H9 (cell line): ENCODE measurements at regions not wholly inside any gene's neighbourhood (a gene's known extent, or its start where the extent isn't known, plus 50 kb on each side); places are given as distances from the start of the nearest gene placed in this dataset.

Experiments used
- DNase-seq: peaks from one replicate; pipeline ENCODE4 v3.0.0-alpha.2; 2017
- H2AFZ ChIP-seq: one replicate; pipeline ENCODE4 v1.6.1; 2013; ENCODE audit warnings: mild to moderate bottlenecking, low read length, control low read depth, moderate library complexity
- H2AK5ac ChIP-seq: 2 replicates; pipeline ENCODE4 v1.6.1; 2013; ENCODE audit warnings: low read length, control low read depth, mixed read lengths; ENCODE audit not compliant: insufficient read length
- H2BK120ac ChIP-seq: one replicate; pipeline ENCODE4 v1.6.1; 2013; ENCODE audit warnings: low read depth, mild to moderate bottlenecking, low read length, control low read depth, inconsistent platforms; ENCODE audit not compliant: poor library complexity, severe bottlenecking
- H2BK12ac ChIP-seq: 2 replicates; pipeline ENCODE4 v1.6.1; 2013; ENCODE audit warnings: low read length, control low read depth, mixed read lengths, low read depth; ENCODE audit not compliant: insufficient read length
- H2BK15ac ChIP-seq: 2 replicates; pipeline ENCODE4 v1.6.1; 2013; ENCODE audit warnings: low read depth, low read length, control low read depth
- H2BK20ac ChIP-seq: one replicate; pipeline ENCODE4 v1.6.1; 2013; ENCODE audit warnings: low read depth, mild to moderate bottlenecking, low read length, control low read depth, inconsistent platforms; ENCODE audit not compliant: poor library complexity, severe bottlenecking
- H2BK5ac ChIP-seq: 2 replicates; pipeline ENCODE4 v1.6.1; 2013; ENCODE audit warnings: low read length, control low read depth, mixed read lengths; ENCODE audit not compliant: insufficient read length
- H3K14ac ChIP-seq: 2 replicates; pipeline ENCODE4 v1.6.1; 2013; ENCODE audit warnings: low read length, control low read depth; ENCODE audit not compliant: insufficient read depth
- H3K18ac ChIP-seq: 2 replicates; pipeline ENCODE4 v1.6.1; 2013; ENCODE audit warnings: low read depth, mild to moderate bottlenecking, mixed read lengths, low read length, control low read depth; ENCODE audit not compliant: insufficient read length
- H3K23ac ChIP-seq: 2 replicates; pipeline ENCODE4 v1.6.1; 2013; ENCODE audit warnings: low read length, control low read depth, mixed read lengths, low read depth; ENCODE audit not compliant: insufficient read length
- H3K23me2 ChIP-seq: 2 replicates; pipeline ENCODE4 v1.6.1; 2013; ENCODE audit warnings: low read depth, mild to moderate bottlenecking, mixed read lengths, low read length, control low read depth; ENCODE audit not compliant: insufficient read length, poor library complexity, severe bottlenecking
- H3K27ac ChIP-seq: 2 replicates; pipeline ENCODE4 v1.5.1; 2013; ENCODE audit warnings: low read length, control low read depth, mixed read lengths, low read depth; ENCODE audit not compliant: insufficient read length
- H3K27me3 ChIP-seq: 2 replicates; pipeline ENCODE4 v1.6.1; 2013; ENCODE audit warnings: low read length, control low read depth, inconsistent platforms; ENCODE audit not compliant: insufficient read depth
- H3K4ac ChIP-seq: 2 replicates; pipeline ENCODE4 v1.6.1; 2013; ENCODE audit warnings: low read depth, mild to moderate bottlenecking, control low read depth, inconsistent platforms, low read length, moderate library complexity
- H3K4me1 ChIP-seq: 2 replicates; pipeline ENCODE4 v1.6.1; 2013; ENCODE audit warnings: low read length, control low read depth, inconsistent platforms; ENCODE audit not compliant: insufficient read depth
- H3K4me2 ChIP-seq: 2 replicates; pipeline ENCODE4 v1.6.1; 2013; ENCODE audit warnings: low read length, control low read depth, mixed read lengths; ENCODE audit not compliant: insufficient read length, insufficient read depth
- H3K56ac ChIP-seq: 2 replicates; pipeline ENCODE4 v1.6.1; 2013; ENCODE audit warnings: low read depth, mild to moderate bottlenecking, mixed read lengths, low read length, control low read depth; ENCODE audit not compliant: insufficient read length
- H3K79me1 ChIP-seq: 2 replicates; pipeline ENCODE4 v1.6.1; 2013; ENCODE audit warnings: low read depth, mild to moderate bottlenecking, moderate library complexity, low read length, control low read depth, inconsistent platforms; ENCODE audit not compliant: insufficient read depth, poor library complexity, severe bottlenecking
- H3K79me2 ChIP-seq: 2 replicates; pipeline ENCODE4 v1.6.1; 2013; ENCODE audit warnings: low read length, control low read depth, inconsistent platforms; ENCODE audit not compliant: insufficient read depth
- H3K9ac ChIP-seq: 2 replicates; pipeline ENCODE4 v1.6.1; 2013; ENCODE audit warnings: low read length, control low read depth, mixed read lengths; ENCODE audit not compliant: insufficient read length; ENCODE audit errors: extremely low read depth
- H3K9me3 ChIP-seq: one replicate; pipeline ENCODE4 v1.6.1; 2013; ENCODE audit warnings: low read depth, low read length, inconsistent platforms; ENCODE audit not compliant: control insufficient read depth
- H3T11ph ChIP-seq: one replicate; pipeline ENCODE4 v1.6.1; 2013; ENCODE audit warnings: mild to moderate bottlenecking, low read length, control low read depth, inconsistent platforms
- H4K20me1 ChIP-seq: one replicate; pipeline ENCODE4 v1.6.1; 2013; ENCODE audit not compliant: control insufficient read depth, insufficient read length, insufficient read depth
- H4K5ac ChIP-seq: 2 replicates; pipeline ENCODE4 v1.6.1; 2013; ENCODE audit warnings: low read depth, mild to moderate bottlenecking, mixed read lengths, low read length, control low read depth; ENCODE audit not compliant: insufficient read length
- H4K8ac ChIP-seq: replicated peaks from 2 replicates; pipeline ENCODE4 v1.6.1; 2013; ENCODE audit warnings: low read length, control low read depth, mixed read lengths, low read depth; ENCODE audit not compliant: insufficient read length
- H4K91ac ChIP-seq: 2 replicates; pipeline ENCODE4 v1.6.1; 2013; ENCODE audit warnings: low read depth, mild to moderate bottlenecking, moderate library complexity, mixed read lengths, low read length, control low read depth; ENCODE audit not compliant: insufficient read length
- H3K27ac Mint-ChIP-seq, 3 experiments: 2 replicates in 2 of 3; 3 replicates in 1 of 3; pipeline ENCODE4 v1.8.0; 2020 to 2021; ENCODE audit warnings: mixed read lengths in 3 of 3, mild to moderate bottlenecking in 1 of 3, moderate library complexity in 1 of 3
- H3K27me3 Mint-ChIP-seq: 2 replicates; pipeline ENCODE4 v1.8.0; 2021; ENCODE audit warnings: low read depth, mild to moderate bottlenecking, moderate library complexity, mixed read lengths
- H3K36me3 Mint-ChIP-seq, 3 experiments: 2 replicates in 2 of 3; 3 replicates in 1 of 3; pipeline ENCODE4 v1.8.0; 2020 to 2021; ENCODE audit warnings: low read depth in 3 of 3, mixed read lengths in 3 of 3; ENCODE audit not compliant: insufficient read depth in 1 of 3
- H3K4me1 Mint-ChIP-seq, 2 experiments: 2 replicates each; pipeline ENCODE4 v1.8.0; 2020; ENCODE audit warnings: mixed read lengths in 2 of 2
- H3K4me3 Mint-ChIP-seq, 2 experiments: 2 replicates in 1 of 2; 3 replicates in 1 of 2; pipeline ENCODE4 v1.8.0; 2020 to 2021; ENCODE audit warnings: mild to moderate bottlenecking in 2 of 2, mixed read lengths in 2 of 2, moderate library complexity in 1 of 2
- H3K9me3 Mint-ChIP-seq, 2 experiments: 2 replicates in 1 of 2; 3 replicates in 1 of 2; pipeline ENCODE4 v1.8.0; 2020; ENCODE audit warnings: mild to moderate bottlenecking in 2 of 2, mixed read lengths in 2 of 2, moderate library complexity in 1 of 2
- WGBS: extraction: QIAGEN DNeasy Blood & Tissue Kit; methylation state at CpG from one replicate; pipeline ENCODE4 v1.1.7; 2013; ENCODE audit warnings: missing lambda C conversion rate, low lambda C conversion rate, mixed read lengths; ENCODE audit not compliant: insufficient read length; ENCODE audit errors: extremely low coverage; 5-methylcytosine and 5-hydroxymethylcytosine counted together
- TF ChIP-seq, protein P1 (sequence below): fragments of 200-600 bp; sonication (generic); conservative IDR thresholded peaks from 3 replicates; pipeline ENCODE4 v1.8.0; 2021; ENCODE audit warnings: antibody characterized with exemption, mild to moderate bottlenecking

DNA sequence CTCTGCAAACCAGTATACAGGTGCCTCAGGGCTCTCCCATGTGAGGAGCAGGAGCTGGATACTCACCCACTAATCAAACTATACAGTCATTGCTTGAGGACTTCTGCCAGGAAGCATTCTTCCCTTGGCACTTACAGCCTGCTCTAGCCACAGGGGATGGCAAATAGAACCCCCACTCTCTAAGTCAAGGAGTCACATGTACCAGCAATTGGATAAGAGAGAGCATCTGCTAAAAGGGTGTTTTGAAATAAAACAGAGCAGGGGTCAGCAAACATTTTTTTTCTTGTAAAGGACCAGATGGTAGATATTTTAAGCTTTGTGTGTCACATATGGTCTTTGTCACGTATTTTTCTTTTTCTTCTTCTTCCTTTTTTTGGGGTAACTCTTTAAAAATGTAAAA, 865.2 kb upstream of the GHITM start:
- no peaks in the 10 kb centered on the region for H3K23me2 ChIP-seq
- Mint-ChIP-seq H3K27me3 (no peaks in the 10 kb centered on the region; the same call in 1 of the 2 replicates), H3K4me1 (peaks cover 0 to 3% of the 10 kb centered on the region in 2 experiments; a peak in 1 of 4 replicates), H3K4me3 (no peak overlapping the region), H3K9me3 (no peaks in the 10 kb centered on the region), H3K36me3 (no peaks in the 10 kb centered on the region), H3K27ac (no peak overlapping the region)
- H3K27ac ChIP-seq, result no peak overlapping the region
- no peak overlapping the region for H3K23ac ChIP-seq
- H4K5ac ChIP-seq, result no peak overlapping the region
- no peaks in the 10 kb centered on the region for H3K4me1 ChIP-seq
- H4K91ac ChIP-seq, result no peak overlapping the region
- H2BK120ac ChIP-seq, result no peak overlapping the region
- no peak overlapping the region for H2BK15ac ChIP-seq
- H3K4ac ChIP-seq, result no peak overlapping the region
- TF ChIP-seq, protein P1, sequence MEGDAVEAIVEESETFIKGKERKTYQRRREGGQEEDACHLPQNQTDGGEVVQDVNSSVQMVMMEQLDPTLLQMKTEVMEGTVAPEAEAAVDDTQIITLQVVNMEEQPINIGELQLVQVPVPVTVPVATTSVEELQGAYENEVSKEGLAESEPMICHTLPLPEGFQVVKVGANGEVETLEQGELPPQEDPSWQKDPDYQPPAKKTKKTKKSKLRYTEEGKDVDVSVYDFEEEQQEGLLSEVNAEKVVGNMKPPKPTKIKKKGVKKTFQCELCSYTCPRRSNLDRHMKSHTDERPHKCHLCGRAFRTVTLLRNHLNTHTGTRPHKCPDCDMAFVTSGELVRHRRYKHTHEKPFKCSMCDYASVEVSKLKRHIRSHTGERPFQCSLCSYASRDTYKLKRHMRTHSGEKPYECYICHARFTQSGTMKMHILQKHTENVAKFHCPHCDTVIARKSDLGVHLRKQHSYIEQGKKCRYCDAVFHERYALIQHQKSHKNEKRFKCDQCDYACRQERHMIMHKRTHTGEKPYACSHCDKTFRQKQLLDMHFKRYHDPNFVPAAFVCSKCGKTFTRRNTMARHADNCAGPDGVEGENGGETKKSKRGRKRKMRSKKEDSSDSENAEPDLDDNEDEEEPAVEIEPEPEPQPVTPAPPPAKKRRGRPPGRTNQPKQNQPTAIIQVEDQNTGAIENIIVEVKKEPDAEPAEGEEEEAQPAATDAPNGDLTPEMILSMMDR, result no peak
- no peaks in the 10 kb centered on the region for H3K79me2 ChIP-seq
- H4K8ac ChIP-seq, result no peak overlapping the region
- no peak overlapping the region for H2BK20ac ChIP-seq
- no peak overlapping the region for H3K56ac ChIP-seq
- H2AK5ac ChIP-seq, result no peak overlapping the region
- no peak overlapping the region for H3K9ac ChIP-seq
- no peak overlapping the region for H3K14ac ChIP-seq
- H3K79me1 ChIP-seq, result no peaks in the 10 kb centered on the region
- H4K20me1 ChIP-seq, result no peaks in the 10 kb centered on the region
- H2AFZ ChIP-seq, result no peak overlapping the region
- H3K27me3 ChIP-seq, result no peaks in the 10 kb centered on the region
- WGBS, result no CpG with 5 or more reads among the region's 1 CpG
- H3K9me3 ChIP-seq, result no peaks in the 10 kb centered on the region
- no peak overlapping the region for H3K4me2 ChIP-seq
- H2BK5ac ChIP-seq, result no peak overlapping the region
- H3K18ac ChIP-seq, result no peak overlapping the region
- H2BK12ac ChIP-seq, result no peak overlapping the region
- DNase-seq, result no peak
- H3T11ph ChIP-seq, result no peak overlapping the region
